OCI-LY1 (cell line): ENCODE measurements at regions not wholly inside any gene's neighbourhood (a gene's known extent, or its start where the extent isn't known, plus 50 kb on each side); places are given as distances from the start of the nearest gene placed in this dataset.

ENCODE experiments used
- H2AFZ ChIP-seq: fragments of 200-600 bp; sonication (generic), shearing (Covaris generic); 2 replicates; pipeline ENCODE4 v1.6.0; 2014; ENCODE audit warnings: antibody characterized with exemption, mild to moderate bottlenecking, low read length
- H3F3A ChIP-seq: fragments of 200-600 bp; sonication (generic), shearing (Covaris generic); 2 replicates; pipeline ENCODE4 v1.6.0; 2014; ENCODE audit warnings: mild to moderate bottlenecking, antibody characterized with exemption, low read length, moderate library complexity; ENCODE audit not compliant: insufficient read depth
- H3K27ac ChIP-seq: fragments of 200-600 bp; sonication (generic); 2 replicates; pipeline ENCODE4 v1.5.1; 2014; ENCODE audit warnings: low read length, mixed run types, mild to moderate bottlenecking, low read depth; ENCODE audit not compliant: poor library complexity, severe bottlenecking
- H3K27me3 ChIP-seq: fragments of 200-600 bp; sonication (generic); 2 replicates; pipeline ENCODE4 v1.6.0; 2014; ENCODE audit warnings: antibody characterized with exemption, mild to moderate bottlenecking, low read length, moderate library complexity; ENCODE audit not compliant: insufficient read depth
- H3K36me3 ChIP-seq: fragments of 200-600 bp; sonication (generic); 2 replicates; pipeline ENCODE4 v1.6.1; 2014; ENCODE audit warnings: mild to moderate bottlenecking, antibody characterized with exemption, low read length, moderate library complexity, mixed read lengths; ENCODE audit not compliant: insufficient read depth
- H3K4me1 ChIP-seq: fragments of 200-600 bp; sonication (generic); 2 replicates; pipeline ENCODE4 v1.5.1; 2014; ENCODE audit warnings: mild to moderate bottlenecking, low read length, moderate library complexity; ENCODE audit not compliant: insufficient read depth, severe bottlenecking
- H3K4me2 ChIP-seq: fragments of 200-600 bp; sonication (generic), shearing (Covaris generic); 2 replicates; pipeline ENCODE4 v1.6.1; 2014; ENCODE audit warnings: low read length
- H3K4me3 ChIP-seq: fragments of 200-600 bp; sonication (generic); 2 replicates; pipeline ENCODE4 v1.5.1; 2014; ENCODE audit warnings: low read length, low read depth, mild to moderate bottlenecking, mixed read lengths; ENCODE audit not compliant: poor library complexity, severe bottlenecking
- H3K79me2 ChIP-seq: fragments of 200-600 bp; shearing (Covaris generic); 2 replicates; pipeline ENCODE4 v1.6.1; 2016; ENCODE audit warnings: mixed run types, low read length, mixed read lengths; ENCODE audit not compliant: insufficient read depth
- H3K9ac ChIP-seq: fragments of 200-600 bp; sonication (generic), shearing (Covaris generic); 2 replicates; pipeline ENCODE4 v1.6.1; 2014; ENCODE audit warnings: mild to moderate bottlenecking, low read length, mixed read lengths
- H3K9me2 ChIP-seq: fragments of 200-600 bp; sonication (generic), shearing (Covaris generic); 2 replicates; pipeline ENCODE4 v1.6.1; 2014; ENCODE audit warnings: low read depth, mild to moderate bottlenecking, low read length, mixed read lengths
- H3K9me3 ChIP-seq: fragments of 200-600 bp; shearing (Covaris generic); 2 replicates; pipeline ENCODE4 v1.6.1; 2014; ENCODE audit warnings: low read length, mixed read lengths
- H4K20me1 ChIP-seq: fragments of 200-600 bp; sonication (generic), shearing (Covaris generic); 2 replicates; pipeline ENCODE4 v1.6.0; 2016; ENCODE audit warnings: mild to moderate bottlenecking, low read length; ENCODE audit not compliant: insufficient read depth
- CTCF ChIP-seq: fragments of 200-600 bp; sonication (generic), shearing (Covaris generic); IDR thresholded peaks from 2 replicates; pipeline ENCODE4 v1.5.1; 2017; ENCODE audit warnings: mild to moderate bottlenecking, antibody characterized with exemption, low read length, moderate library complexity, mixed read lengths
- EZH2 ChIP-seq: fragments of 200-600 bp; sonication (generic), shearing (Covaris generic); IDR thresholded peaks from 2 replicates; pipeline ENCODE4 v1.8.0; 2017; ENCODE audit warnings: borderline replicate concordance, mixed run types, mild to moderate bottlenecking, antibody characterized with exemption, low read length, moderate library complexity, mixed read lengths

DNA sequence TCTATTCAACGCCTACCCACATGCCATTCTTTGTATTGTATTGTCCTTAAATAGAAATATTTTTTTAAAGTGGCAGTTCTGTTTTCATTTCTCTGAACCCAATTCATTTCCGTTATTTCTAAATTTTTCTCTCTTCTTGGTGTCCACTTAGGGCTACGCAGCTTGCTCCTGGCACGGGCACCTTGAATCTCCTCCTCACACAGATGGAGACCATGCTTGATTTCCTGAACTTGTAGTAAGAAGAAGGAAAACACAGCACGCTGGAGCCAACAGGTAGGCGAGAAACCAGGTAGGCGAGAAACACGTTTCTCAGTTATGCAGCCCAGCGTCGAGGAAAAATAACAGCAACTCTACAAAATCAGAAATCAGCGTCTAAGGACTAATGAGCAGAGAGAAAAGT lies 428.9 kb downstream of the STK39 start:
- H3K27me3 ChIP-seq = no peaks in the 10 kb centered on the region
- no peak for TF ChIP-seq CTCF
- TF ChIP-seq EZH2 = no peak
- H4K20me1 ChIP-seq = no peaks in the 10 kb centered on the region
- no peaks in the 10 kb centered on the region for H3K9me3 ChIP-seq
- H2AFZ ChIP-seq = no peak overlapping the region
- no peaks in the 10 kb centered on the region for H3K36me3 ChIP-seq
- no peak overlapping the region for H3K9ac ChIP-seq
- H3F3A ChIP-seq = no peaks in the 10 kb centered on the region
- H3K4me2 ChIP-seq = no peak overlapping the region
- H3K4me1 ChIP-seq = no peaks in the 10 kb centered on the region
- H3K4me3 ChIP-seq = no peak overlapping the region
- no peaks in the 10 kb centered on the region for H3K9me2 ChIP-seq
- H3K27ac ChIP-seq = no peak overlapping the region
- no peaks in the 10 kb centered on the region for H3K79me2 ChIP-seq

DNA sequence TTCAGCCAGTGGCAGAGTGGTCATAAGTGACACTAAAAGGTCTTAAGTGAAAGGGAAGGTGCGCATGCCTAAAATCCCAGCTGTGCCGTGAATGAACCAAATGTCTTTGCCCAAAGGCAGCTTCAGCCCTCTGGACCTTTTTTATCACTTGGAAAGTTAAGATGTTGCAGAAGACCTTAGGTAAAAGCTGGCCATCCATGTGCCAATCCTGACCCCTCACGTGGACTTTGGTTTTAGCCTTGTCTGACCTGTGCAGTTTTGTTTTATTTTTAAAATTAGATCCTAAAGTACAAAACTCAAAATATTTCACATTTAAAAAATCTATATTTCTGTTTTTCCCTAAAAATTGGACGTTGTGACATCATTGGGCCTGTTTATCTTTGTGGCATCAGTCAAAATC lies 429.5 kb downstream of the STK39 start:
- Histone ChIP-seq H3K27me3 (no peaks in the 10 kb centered on the region), H3K4me2 (no peak overlapping the region), H3K4me3 (no peak overlapping the region), H3K9ac (no peak overlapping the region), H3K9me3 (no peaks in the 10 kb centered on the region), H2AFZ (no peak overlapping the region), H4K20me1 (no peaks in the 10 kb centered on the region), H3F3A (no peaks in the 10 kb centered on the region), H3K79me2 (no peaks in the 10 kb centered on the region), H3K27ac (no peak overlapping the region), H3K4me1 (no peaks in the 10 kb centered on the region), H3K9me2 (no peaks in the 10 kb centered on the region), H3K36me3 (no peaks in the 10 kb centered on the region)
- TF ChIP-seq CTCF = no peak
- TF ChIP-seq EZH2 = no peak

DNA sequence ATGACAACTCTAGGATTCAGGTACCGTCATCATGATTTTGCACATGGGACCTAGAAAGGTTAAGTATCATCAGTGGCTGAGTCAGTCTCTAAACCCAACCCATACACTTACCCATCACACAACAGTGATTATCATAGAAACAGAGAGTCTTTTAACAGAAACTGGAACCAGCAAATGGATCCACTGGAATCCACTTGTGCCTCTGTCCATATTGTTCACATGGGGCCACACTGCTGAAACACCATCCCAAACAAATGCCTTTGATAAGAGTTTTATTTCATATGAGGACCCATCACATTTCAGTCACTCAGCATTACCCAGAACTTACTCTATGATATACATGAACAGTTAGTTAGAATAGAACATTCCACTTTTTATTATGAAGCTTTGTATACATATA lies 430.0 kb downstream of the STK39 start:
- H3K9me3 ChIP-seq = no peaks in the 10 kb centered on the region
- no peaks in the 10 kb centered on the region for H3K79me2 ChIP-seq
- H3K4me2 ChIP-seq = no peak overlapping the region
- H3K4me1 ChIP-seq = no peaks in the 10 kb centered on the region
- H3K9me2 ChIP-seq = no peaks in the 10 kb centered on the region
- H4K20me1 ChIP-seq = no peaks in the 10 kb centered on the region
- no peak overlapping the region for H3K9ac ChIP-seq
- H2AFZ ChIP-seq = no peak overlapping the region
- H3K4me3 ChIP-seq = no peak overlapping the region
- H3F3A ChIP-seq = no peaks in the 10 kb centered on the region
- H3K27ac ChIP-seq = no peak overlapping the region
- no peaks in the 10 kb centered on the region for H3K27me3 ChIP-seq
- TF ChIP-seq CTCF (no peak), EZH2 (no peak)
- H3K36me3 ChIP-seq = no peaks in the 10 kb centered on the region
